Neural cell (in vitro differentiated cells): ENCODE measurements at regions not wholly inside any gene's neighbourhood (a gene's known extent, or its start where the extent isn't known, plus 50 kb on each side); places are given as distances from the start of the nearest gene placed in this dataset.

Source experiments
- EZH2 ChIP-seq: fragments of 200-600, 300-800 bp; shearing (Covaris generic), sonication (generic); IDR thresholded peaks from 2 replicates; pipeline ENCODE4 v1.6.1; 2014; ENCODE audit warnings: antibody characterized with exemption, low read length, borderline replicate concordance, mild to moderate bottlenecking; ENCODE audit not compliant: insufficient read depth, poor library complexity, severe bottlenecking
- SMC3 ChIP-seq: fragments of 450-650 bp; conservative IDR thresholded peaks from 2 replicates; pipeline ENCODE4 v1.6.1; 2014; ENCODE audit warnings: antibody characterized with exemption, mild to moderate bottlenecking, moderate library complexity; ENCODE audit not compliant: poor library complexity
- TF ChIP-seq, protein P1 (sequence below): fragments of 450-650 bp; IDR thresholded peaks from 2 replicates; pipeline ENCODE4 v1.5.1; 2014; ENCODE audit warnings: antibody characterized with exemption, mild to moderate bottlenecking, moderate library complexity; ENCODE audit not compliant: poor library complexity, severe bottlenecking
- TF ChIP-seq, protein P2 (sequence below): IDR thresholded peaks from 2 replicates; pipeline ENCODE4 v1.6.1; 2012; ENCODE audit warnings: borderline replicate concordance

DNA sequence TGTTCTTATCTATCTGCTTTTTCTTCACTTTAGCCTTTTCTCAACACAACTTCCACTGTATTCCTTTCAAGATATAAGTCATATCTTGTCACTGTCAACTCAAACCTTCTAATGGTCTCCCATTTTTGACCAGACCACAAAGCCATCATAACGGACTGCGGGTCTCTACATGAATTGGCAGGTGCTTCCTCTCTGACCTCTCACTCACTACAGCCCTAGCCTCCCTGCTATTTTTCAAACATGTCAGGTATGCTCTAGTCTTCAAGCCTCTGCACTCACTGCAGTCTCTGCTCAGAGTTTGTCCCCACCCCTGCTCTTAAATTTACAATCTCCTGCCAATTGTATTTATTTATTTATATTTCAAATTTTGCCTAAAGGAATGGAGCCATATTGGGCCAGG is 858.1 kb downstream of the TRIB2 start:
- TF ChIP-seq, protein P1, sequence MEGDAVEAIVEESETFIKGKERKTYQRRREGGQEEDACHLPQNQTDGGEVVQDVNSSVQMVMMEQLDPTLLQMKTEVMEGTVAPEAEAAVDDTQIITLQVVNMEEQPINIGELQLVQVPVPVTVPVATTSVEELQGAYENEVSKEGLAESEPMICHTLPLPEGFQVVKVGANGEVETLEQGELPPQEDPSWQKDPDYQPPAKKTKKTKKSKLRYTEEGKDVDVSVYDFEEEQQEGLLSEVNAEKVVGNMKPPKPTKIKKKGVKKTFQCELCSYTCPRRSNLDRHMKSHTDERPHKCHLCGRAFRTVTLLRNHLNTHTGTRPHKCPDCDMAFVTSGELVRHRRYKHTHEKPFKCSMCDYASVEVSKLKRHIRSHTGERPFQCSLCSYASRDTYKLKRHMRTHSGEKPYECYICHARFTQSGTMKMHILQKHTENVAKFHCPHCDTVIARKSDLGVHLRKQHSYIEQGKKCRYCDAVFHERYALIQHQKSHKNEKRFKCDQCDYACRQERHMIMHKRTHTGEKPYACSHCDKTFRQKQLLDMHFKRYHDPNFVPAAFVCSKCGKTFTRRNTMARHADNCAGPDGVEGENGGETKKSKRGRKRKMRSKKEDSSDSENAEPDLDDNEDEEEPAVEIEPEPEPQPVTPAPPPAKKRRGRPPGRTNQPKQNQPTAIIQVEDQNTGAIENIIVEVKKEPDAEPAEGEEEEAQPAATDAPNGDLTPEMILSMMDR: no peak
- TF ChIP-seq SMC3: no peak
- TF ChIP-seq, protein P2, sequence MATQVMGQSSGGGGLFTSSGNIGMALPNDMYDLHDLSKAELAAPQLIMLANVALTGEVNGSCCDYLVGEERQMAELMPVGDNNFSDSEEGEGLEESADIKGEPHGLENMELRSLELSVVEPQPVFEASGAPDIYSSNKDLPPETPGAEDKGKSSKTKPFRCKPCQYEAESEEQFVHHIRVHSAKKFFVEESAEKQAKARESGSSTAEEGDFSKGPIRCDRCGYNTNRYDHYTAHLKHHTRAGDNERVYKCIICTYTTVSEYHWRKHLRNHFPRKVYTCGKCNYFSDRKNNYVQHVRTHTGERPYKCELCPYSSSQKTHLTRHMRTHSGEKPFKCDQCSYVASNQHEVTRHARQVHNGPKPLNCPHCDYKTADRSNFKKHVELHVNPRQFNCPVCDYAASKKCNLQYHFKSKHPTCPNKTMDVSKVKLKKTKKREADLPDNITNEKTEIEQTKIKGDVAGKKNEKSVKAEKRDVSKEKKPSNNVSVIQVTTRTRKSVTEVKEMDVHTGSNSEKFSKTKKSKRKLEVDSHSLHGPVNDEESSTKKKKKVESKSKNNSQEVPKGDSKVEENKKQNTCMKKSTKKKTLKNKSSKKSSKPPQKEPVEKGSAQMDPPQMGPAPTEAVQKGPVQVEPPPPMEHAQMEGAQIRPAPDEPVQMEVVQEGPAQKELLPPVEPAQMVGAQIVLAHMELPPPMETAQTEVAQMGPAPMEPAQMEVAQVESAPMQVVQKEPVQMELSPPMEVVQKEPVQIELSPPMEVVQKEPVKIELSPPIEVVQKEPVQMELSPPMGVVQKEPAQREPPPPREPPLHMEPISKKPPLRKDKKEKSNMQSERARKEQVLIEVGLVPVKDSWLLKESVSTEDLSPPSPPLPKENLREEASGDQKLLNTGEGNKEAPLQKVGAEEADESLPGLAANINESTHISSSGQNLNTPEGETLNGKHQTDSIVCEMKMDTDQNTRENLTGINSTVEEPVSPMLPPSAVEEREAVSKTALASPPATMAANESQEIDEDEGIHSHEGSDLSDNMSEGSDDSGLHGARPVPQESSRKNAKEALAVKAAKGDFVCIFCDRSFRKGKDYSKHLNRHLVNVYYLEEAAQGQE: no peak
- TF ChIP-seq EZH2: no peak
